Liver (tissue), 8 donors: ENCODE measurements at regions not wholly inside any gene's neighbourhood (a gene's known extent, or its start where the extent isn't known, plus 50 kb on each side); places are given as distances from the start of the nearest gene placed in this dataset.

Experiments used
- DNase-seq: peaks from one replicate; pipeline ENCODE4 v3.0.0-alpha.2; 2017; ENCODE audit warnings: low spot score
- H3K27ac ChIP-seq, 2 donors: one replicate each; pipeline ENCODE4 v1.7.0; 2013; ENCODE audit warnings: inconsistent platforms in 2 of 2, low read length in 2 of 2, control low read depth in 1 of 2, low read depth in 1 of 2, mild to moderate bottlenecking in 1 of 2
- H3K27me3 ChIP-seq, 4 donors: one replicate each; pipeline versions ENCODE4 v1.6.1 to v1.7.0; 2013; ENCODE audit warnings: low read length in 3 of 4, inconsistent platforms in 1 of 4, mild to moderate bottlenecking in 1 of 4, moderate library complexity in 1 of 4; ENCODE audit not compliant: control insufficient read depth in 4 of 4, insufficient read depth in 4 of 4
- H3K36me3 ChIP-seq, 4 donors: one replicate each; pipeline versions ENCODE4 v1.6.1 to v1.7.0; 2013; ENCODE audit warnings: low read length in 3 of 4, mild to moderate bottlenecking in 3 of 4, low read depth in 1 of 4, moderate library complexity in 1 of 4; ENCODE audit not compliant: control insufficient read depth in 4 of 4, insufficient read depth in 3 of 4
- H3K4me1 ChIP-seq, 4 donors: one replicate each; pipeline versions ENCODE4 v1.6.1 to v1.7.0; 2013; ENCODE audit warnings: low read length in 3 of 4, mild to moderate bottlenecking in 3 of 4, moderate library complexity in 1 of 4; ENCODE audit not compliant: control insufficient read depth in 4 of 4, insufficient read depth in 4 of 4
- H3K4me3 ChIP-seq, 3 donors: one replicate each; pipeline versions ENCODE4 v1.6.1 to v1.7.0; 2013; ENCODE audit warnings: low read length in 3 of 3, control low read depth in 1 of 3, low read depth in 1 of 3, mild to moderate bottlenecking in 1 of 3
- H3K9ac ChIP-seq, 2 donors: one replicate each; pipeline ENCODE4 v1.7.0; 2013; ENCODE audit warnings: low read length in 2 of 2, mild to moderate bottlenecking in 2 of 2, moderate library complexity in 2 of 2, control low read depth in 1 of 2, low read depth in 1 of 2
- H3K9me3 ChIP-seq, 4 donors: one replicate each; pipeline versions ENCODE4 v1.6.1 to v1.7.0; 2013; ENCODE audit warnings: low read length in 3 of 4; ENCODE audit not compliant: control insufficient read depth in 4 of 4
- EGR1 ChIP-seq, 2 donors: IDR thresholded peaks; 2 replicates each; pipeline ENCODE4 v1.6.1; 2016 to 2018; ENCODE audit warnings: antibody characterized with exemption in 2 of 2, low read depth in 2 of 2
- FOXA1 ChIP-seq: IDR thresholded peaks from 2 replicates; pipeline ENCODE4 v1.6.1; 2016; ENCODE audit warnings: antibody characterized with exemption
- FOXA2 ChIP-seq: IDR thresholded peaks from 2 replicates; pipeline ENCODE4 v1.6.1; 2016; ENCODE audit warnings: antibody characterized with exemption
- GABPA ChIP-seq, 2 donors: IDR thresholded peaks in 1 of 2; conservative IDR thresholded peaks in 1 of 2; 2 replicates each; pipeline ENCODE4 v1.6.1; 2016; ENCODE audit warnings: antibody characterized with exemption in 2 of 2, mild to moderate bottlenecking in 1 of 2, moderate library complexity in 1 of 2
- HNF4A ChIP-seq, 2 donors: conservative IDR thresholded peaks; 2 replicates each; pipeline ENCODE4 v1.6.1; 2016; ENCODE audit warnings: antibody characterized with exemption in 2 of 2, mild to moderate bottlenecking in 2 of 2
- HNF4G ChIP-seq: IDR thresholded peaks from 2 replicates; pipeline ENCODE4 v1.6.1; 2016; ENCODE audit warnings: antibody characterized with exemption
- JUND ChIP-seq, 2 donors: IDR thresholded peaks; 2 replicates each; pipeline ENCODE4 v1.6.1; 2016; ENCODE audit warnings: antibody characterized with exemption in 2 of 2
- RAD21 ChIP-seq, 2 donors: IDR thresholded peaks; 2 replicates each; pipeline ENCODE4 v1.6.1; 2016; ENCODE audit warnings: antibody characterized with exemption in 2 of 2, mild to moderate bottlenecking in 2 of 2
- RXRA ChIP-seq, 2 donors: IDR thresholded peaks; 2 replicates each; pipeline ENCODE4 v1.6.1; 2017 to 2018; ENCODE audit warnings: antibody characterized with exemption in 2 of 2, mild to moderate bottlenecking in 1 of 2
- SP1 ChIP-seq: IDR thresholded peaks from 2 replicates; pipeline ENCODE4 v1.6.1; 2018; ENCODE audit warnings: antibody characterized with exemption, mild to moderate bottlenecking
- TAF1 ChIP-seq: conservative IDR thresholded peaks from 2 replicates; pipeline ENCODE4 v1.6.1; 2016; ENCODE audit warnings: antibody characterized with exemption, mild to moderate bottlenecking
- WGBS: extraction: QIAGEN DNeasy Blood & Tissue Kit; methylation state at CpG from one replicate; pipeline ENCODE4 v1.1.7; 2013; 5-methylcytosine and 5-hydroxymethylcytosine counted together
- TF ChIP-seq, protein P1 (sequence below): IDR thresholded peaks from 2 replicates; pipeline ENCODE4 v1.6.1; 2016; ENCODE audit warnings: antibody characterized with exemption
- TF ChIP-seq, protein P2 (sequence below): IDR thresholded peaks from 2 replicates; pipeline ENCODE4 v1.6.1; 2016; ENCODE audit warnings: antibody characterized with exemption, mild to moderate bottlenecking
- TF ChIP-seq, protein P3 (sequence below): IDR thresholded peaks from 2 replicates; pipeline ENCODE4 v1.6.1; 2016; ENCODE audit warnings: antibody characterized with exemption
- TF ChIP-seq, protein P4 (sequence below): fragments of 150-350 bp; IDR thresholded peaks from 2 replicates; pipeline ENCODE4 v1.5.1; 2017; ENCODE audit warnings: improper control_type of control experiment, low read depth, low read length; ENCODE audit not compliant: missing input control
- donor health status: healthy.
- donor health status: healthy.
- donor health status: healthy.
- donor health status: healthy.
- donor health status: healthy.

- no peak for TF ChIP-seq HNF4G
Observed at GRCh38 chr11:133676265-133676664, 144.0 kb upstream of the OPCML start (continued).

GRCh38 chr11:133669371-133670053, 137.2 kb upstream of the OPCML start:
- Histone ChIP-seq H3K9me3 (peaks cover 0 to 3% (median 0%) of the 10 kb centered on the region in 4 donors), H3K27ac (no peak overlapping the region), H3K4me1 (no peaks in the 10 kb centered on the region), H3K36me3 (no peaks in the 10 kb centered on the region), H3K4me3 (no peak overlapping the region), H3K27me3 (peaks cover 0 to 12% (median 3%) of the 10 kb centered on the region in 4 donors), H3K9ac (no peak overlapping the region)
- DNase-seq, result no peak
- no peak for TF ChIP-seq EGR1 (IDR thresholded peaks at IDR 0.05; ENCODE audit: low read depth in 2 of 2)
- TF ChIP-seq GABPA (IDR thresholded peaks at IDR 0.05 in 1 of 2, conservative IDR thresholded peaks at IDR 0.05 in 1 of 2), result no peak
- no peak for TF ChIP-seq SP1
- TF ChIP-seq RAD21 (IDR thresholded peaks at IDR 0.05), result no peak
- TF ChIP-seq RXRA (IDR thresholded peaks at IDR 0.05), result no peak
- 60% methylated on average over 12 of the region's 12 CpGs for WGBS

DNA sequence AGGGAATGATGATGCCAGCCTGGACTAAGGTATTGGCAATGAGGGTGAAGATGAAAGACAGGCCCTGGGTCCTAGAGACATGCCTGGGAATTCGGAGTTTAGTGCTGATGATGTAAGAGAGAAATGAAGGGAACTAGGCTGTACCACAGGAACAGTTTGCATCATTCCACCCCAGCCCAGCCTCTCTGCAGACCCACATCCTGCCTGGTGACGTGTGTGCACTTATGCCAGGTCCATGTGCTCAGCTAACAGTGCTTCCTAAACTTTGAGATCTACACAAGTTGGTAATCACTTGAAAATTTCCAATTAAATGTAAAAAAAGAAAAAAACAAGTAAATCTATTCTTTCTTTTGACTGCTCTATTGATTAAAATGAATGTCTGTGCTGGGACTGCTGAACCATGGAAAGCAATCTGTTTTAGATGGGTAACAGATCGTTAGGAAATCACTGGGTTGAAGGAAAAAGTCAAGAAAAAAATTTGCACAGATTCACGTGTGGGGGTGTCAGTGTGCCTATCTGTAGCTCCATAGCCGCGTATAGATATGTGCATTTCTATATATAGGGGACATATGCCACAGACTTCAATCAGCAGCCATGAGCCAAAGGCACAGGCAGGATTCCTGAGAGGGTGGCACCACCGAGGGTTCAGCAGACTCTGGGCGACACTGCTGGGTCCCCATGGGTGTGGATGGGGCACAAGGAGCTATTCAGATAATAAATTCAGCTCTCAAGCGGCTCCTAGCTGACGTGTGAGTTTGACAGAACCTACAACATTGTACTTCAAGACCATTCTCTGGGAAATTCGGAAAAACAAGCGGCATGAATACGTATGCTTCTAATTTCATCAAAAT, 131.1 kb upstream of the OPCML start:
- no peak overlapping the region for H3K9ac ChIP-seq
- H3K27ac ChIP-seq, result no peak overlapping the region
- no peaks in the 10 kb centered on the region for H3K4me1 ChIP-seq
- no peaks in the 10 kb centered on the region for H3K9me3 ChIP-seq
- no peak overlapping the region for H3K4me3 ChIP-seq
- H3K36me3 ChIP-seq, result no peaks in the 10 kb centered on the region
- no peak for TF ChIP-seq FOXA2
- no peak for TF ChIP-seq RXRA (IDR thresholded peaks at IDR 0.05)
- no peak for TF ChIP-seq TAF1
- TF ChIP-seq GABPA (IDR thresholded peaks at IDR 0.05 in 1 of 2, conservative IDR thresholded peaks at IDR 0.05 in 1 of 2), result no peak
- no peak for TF ChIP-seq HNF4A (conservative IDR thresholded peaks at IDR 0.05)
- TF ChIP-seq, protein P1, sequence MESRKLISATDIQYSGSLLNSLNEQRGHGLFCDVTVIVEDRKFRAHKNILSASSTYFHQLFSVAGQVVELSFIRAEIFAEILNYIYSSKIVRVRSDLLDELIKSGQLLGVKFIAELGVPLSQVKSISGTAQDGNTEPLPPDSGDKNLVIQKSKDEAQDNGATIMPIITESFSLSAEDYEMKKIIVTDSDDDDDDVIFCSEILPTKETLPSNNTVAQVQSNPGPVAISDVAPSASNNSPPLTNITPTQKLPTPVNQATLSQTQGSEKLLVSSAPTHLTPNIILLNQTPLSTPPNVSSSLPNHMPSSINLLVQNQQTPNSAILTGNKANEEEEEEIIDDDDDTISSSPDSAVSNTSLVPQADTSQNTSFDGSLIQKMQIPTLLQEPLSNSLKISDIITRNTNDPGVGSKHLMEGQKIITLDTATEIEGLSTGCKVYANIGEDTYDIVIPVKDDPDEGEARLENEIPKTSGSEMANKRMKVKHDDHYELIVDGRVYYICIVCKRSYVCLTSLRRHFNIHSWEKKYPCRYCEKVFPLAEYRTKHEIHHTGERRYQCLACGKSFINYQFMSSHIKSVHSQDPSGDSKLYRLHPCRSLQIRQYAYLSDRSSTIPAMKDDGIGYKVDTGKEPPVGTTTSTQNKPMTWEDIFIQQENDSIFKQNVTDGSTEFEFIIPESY, result no peak
- no peak for TF ChIP-seq FOXA1
- TF ChIP-seq, protein P2, sequence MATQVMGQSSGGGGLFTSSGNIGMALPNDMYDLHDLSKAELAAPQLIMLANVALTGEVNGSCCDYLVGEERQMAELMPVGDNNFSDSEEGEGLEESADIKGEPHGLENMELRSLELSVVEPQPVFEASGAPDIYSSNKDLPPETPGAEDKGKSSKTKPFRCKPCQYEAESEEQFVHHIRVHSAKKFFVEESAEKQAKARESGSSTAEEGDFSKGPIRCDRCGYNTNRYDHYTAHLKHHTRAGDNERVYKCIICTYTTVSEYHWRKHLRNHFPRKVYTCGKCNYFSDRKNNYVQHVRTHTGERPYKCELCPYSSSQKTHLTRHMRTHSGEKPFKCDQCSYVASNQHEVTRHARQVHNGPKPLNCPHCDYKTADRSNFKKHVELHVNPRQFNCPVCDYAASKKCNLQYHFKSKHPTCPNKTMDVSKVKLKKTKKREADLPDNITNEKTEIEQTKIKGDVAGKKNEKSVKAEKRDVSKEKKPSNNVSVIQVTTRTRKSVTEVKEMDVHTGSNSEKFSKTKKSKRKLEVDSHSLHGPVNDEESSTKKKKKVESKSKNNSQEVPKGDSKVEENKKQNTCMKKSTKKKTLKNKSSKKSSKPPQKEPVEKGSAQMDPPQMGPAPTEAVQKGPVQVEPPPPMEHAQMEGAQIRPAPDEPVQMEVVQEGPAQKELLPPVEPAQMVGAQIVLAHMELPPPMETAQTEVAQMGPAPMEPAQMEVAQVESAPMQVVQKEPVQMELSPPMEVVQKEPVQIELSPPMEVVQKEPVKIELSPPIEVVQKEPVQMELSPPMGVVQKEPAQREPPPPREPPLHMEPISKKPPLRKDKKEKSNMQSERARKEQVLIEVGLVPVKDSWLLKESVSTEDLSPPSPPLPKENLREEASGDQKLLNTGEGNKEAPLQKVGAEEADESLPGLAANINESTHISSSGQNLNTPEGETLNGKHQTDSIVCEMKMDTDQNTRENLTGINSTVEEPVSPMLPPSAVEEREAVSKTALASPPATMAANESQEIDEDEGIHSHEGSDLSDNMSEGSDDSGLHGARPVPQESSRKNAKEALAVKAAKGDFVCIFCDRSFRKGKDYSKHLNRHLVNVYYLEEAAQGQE, result no peak
- TF ChIP-seq, protein P3, sequence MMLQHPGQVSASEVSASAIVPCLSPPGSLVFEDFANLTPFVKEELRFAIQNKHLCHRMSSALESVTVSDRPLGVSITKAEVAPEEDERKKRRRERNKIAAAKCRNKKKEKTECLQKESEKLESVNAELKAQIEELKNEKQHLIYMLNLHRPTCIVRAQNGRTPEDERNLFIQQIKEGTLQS, result no peak
- TF ChIP-seq RAD21 (IDR thresholded peaks at IDR 0.05), result no peak
- no peak for TF ChIP-seq HNF4G
- no peak for TF ChIP-seq JUND (IDR thresholded peaks at IDR 0.05)
- TF ChIP-seq, protein P4, sequence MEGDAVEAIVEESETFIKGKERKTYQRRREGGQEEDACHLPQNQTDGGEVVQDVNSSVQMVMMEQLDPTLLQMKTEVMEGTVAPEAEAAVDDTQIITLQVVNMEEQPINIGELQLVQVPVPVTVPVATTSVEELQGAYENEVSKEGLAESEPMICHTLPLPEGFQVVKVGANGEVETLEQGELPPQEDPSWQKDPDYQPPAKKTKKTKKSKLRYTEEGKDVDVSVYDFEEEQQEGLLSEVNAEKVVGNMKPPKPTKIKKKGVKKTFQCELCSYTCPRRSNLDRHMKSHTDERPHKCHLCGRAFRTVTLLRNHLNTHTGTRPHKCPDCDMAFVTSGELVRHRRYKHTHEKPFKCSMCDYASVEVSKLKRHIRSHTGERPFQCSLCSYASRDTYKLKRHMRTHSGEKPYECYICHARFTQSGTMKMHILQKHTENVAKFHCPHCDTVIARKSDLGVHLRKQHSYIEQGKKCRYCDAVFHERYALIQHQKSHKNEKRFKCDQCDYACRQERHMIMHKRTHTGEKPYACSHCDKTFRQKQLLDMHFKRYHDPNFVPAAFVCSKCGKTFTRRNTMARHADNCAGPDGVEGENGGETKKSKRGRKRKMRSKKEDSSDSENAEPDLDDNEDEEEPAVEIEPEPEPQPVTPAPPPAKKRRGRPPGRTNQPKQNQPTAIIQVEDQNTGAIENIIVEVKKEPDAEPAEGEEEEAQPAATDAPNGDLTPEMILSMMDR, result no peak
- TF ChIP-seq SP1, result no peak
- 72% methylated on average over 13 of the region's 13 CpGs for WGBS
- DNase-seq, result no peak
- H3K27me3 ChIP-seq, result peaks cover 0 to 3% (median 1%) of the 10 kb centered on the region in 4 donors
